CD4-positive, alpha-beta memory T cell (primary cell): ENCODE measurements at regions not wholly inside any gene's neighbourhood (a gene's known extent, or its start where the extent isn't known, plus 50 kb on each side); places are given as distances from the start of the nearest gene placed in this dataset.
"Not testable (repeated sequence)": the region's sequence is repeated elsewhere in the genome, so short reads cannot be mapped to it uniquely, and the experiment has no call there.

Source experiments
- CTCF ChIA-PET: fragments of 350-600 bp; sonication (Branson Sonifier 250); formaldehyde crosslinking; loops from one replicate; lab custom pipeline; 2021; ENCODE audit warnings: inconsistent platforms; ENCODE audit not compliant: partially characterized antibody; lab: Charles Lee
- POLR2A ChIA-PET: fragments of 350-600 bp; sonication (Branson Sonifier 250); formaldehyde crosslinking; loops from one replicate; lab custom pipeline; 2021; ENCODE audit not compliant: partially characterized antibody; lab: Charles Lee
- DNase-seq, 5 donors: peaks; one replicate each; pipeline versions ENCODE4 v3.0.0 to v3.0.0-alpha.2; 2020 to 2022; ENCODE audit warnings: mixed read lengths in 1 of 5
- H3K27ac ChIP-seq: one replicate; pipeline ENCODE4 v1.7.0; 2013; ENCODE audit warnings: low read depth, low read length
- H3K27me3 ChIP-seq: 2 replicates; pipeline ENCODE4 v1.7.0; 2013; ENCODE audit warnings: mild to moderate bottlenecking, low read length, moderate library complexity; ENCODE audit not compliant: insufficient read depth
- H3K36me3 ChIP-seq: 2 replicates; pipeline ENCODE4 v1.7.0; 2013; ENCODE audit warnings: mild to moderate bottlenecking, low read length, moderate library complexity; ENCODE audit not compliant: insufficient read depth
- H3K4me1 ChIP-seq: 2 replicates; pipeline ENCODE4 v1.7.0; 2013; ENCODE audit warnings: mild to moderate bottlenecking, low read length, moderate library complexity; ENCODE audit not compliant: insufficient read depth
- H3K4me3 ChIP-seq, 2 donors: one replicate each; pipeline ENCODE4 v1.7.0; 2013; ENCODE audit warnings: low read length in 2 of 2, mild to moderate bottlenecking in 1 of 2
- H3K9me3 ChIP-seq, 2 donors: one replicate each; pipeline ENCODE4 v1.7.0; 2013; ENCODE audit warnings: low read length in 2 of 2, control low read depth in 1 of 2; ENCODE audit not compliant: control insufficient read depth in 1 of 2
- H3K27ac Mint-ChIP-seq, 7 donors: one replicate each; pipeline ENCODE4 v1.8.0; 2020 to 2021; ENCODE audit warnings: mixed read lengths in 7 of 7, mild to moderate bottlenecking in 6 of 7, inconsistent platforms in 3 of 7, moderate library complexity in 3 of 7
- H3K27me3 Mint-ChIP-seq, 2 donors: one replicate each; pipeline ENCODE4 v1.8.0; 2020 to 2021; ENCODE audit warnings: mixed read lengths in 2 of 2
- H3K36me3 Mint-ChIP-seq, 2 donors: one replicate each; pipeline ENCODE4 v1.8.0; 2020 to 2021; ENCODE audit warnings: mixed read lengths in 2 of 2, inconsistent platforms in 1 of 2, mild to moderate bottlenecking in 1 of 2
- H3K4me1 Mint-ChIP-seq, 4 donors: one replicate each; pipeline ENCODE4 v1.8.0; 2020 to 2021; ENCODE audit warnings: mixed read lengths in 4 of 4, mild to moderate bottlenecking in 1 of 4
- H3K4me3 Mint-ChIP-seq, 8 donors: one replicate each; pipeline ENCODE4 v1.8.0; 2020 to 2021; ENCODE audit warnings: mixed read lengths in 8 of 8, mild to moderate bottlenecking in 7 of 8, moderate library complexity in 6 of 8, inconsistent platforms in 3 of 8
- H3K9me3 Mint-ChIP-seq, 8 donors: one replicate each; pipeline ENCODE4 v1.8.0; 2020 to 2021; ENCODE audit warnings: mixed read lengths in 8 of 8, mild to moderate bottlenecking in 5 of 8, inconsistent platforms in 3 of 8, moderate library complexity in 1 of 8
- intact Hi-C: fragments of 100-400 bp; cut with micrococcal nuclease; formaldehyde crosslinking; loops from one replicate; pipeline ENCODE4 v1.15.1; 2023

DNA sequence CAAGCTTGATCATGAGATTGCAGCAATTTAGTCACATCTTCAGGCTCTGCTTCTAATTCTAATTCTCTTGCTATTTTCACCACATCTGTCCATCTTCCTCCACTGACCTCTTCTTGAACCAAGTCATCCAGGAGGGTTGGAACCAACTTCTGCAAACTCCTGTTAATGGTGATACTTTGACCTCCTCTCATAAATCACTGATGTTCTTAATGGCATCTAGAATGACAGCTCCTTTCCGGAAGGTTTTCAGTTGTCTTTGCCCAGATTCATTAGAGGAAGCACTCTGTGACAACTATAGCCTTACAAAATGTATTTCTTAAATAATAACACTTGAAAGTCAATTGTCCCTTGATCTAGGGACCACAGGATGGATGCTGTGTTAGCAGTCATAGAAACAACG is 136.2 kb downstream of the IGLL1 start:
- H3K9me3 ChIP-seq, CTCF ChIA-PET, H3K36me3 Mint-ChIP-seq, H3K27me3 ChIP-seq, H3K4me1 ChIP-seq, H3K4me1 Mint-ChIP-seq, H3K4me3 ChIP-seq, POLR2A ChIA-PET, intact Hi-C loops, H3K36me3 ChIP-seq, H3K4me3 Mint-ChIP-seq, DNase-seq, H3K27ac Mint-ChIP-seq, H3K27ac ChIP-seq: not testable (repeated sequence)
- peaks cover 7 to 13% of the 10 kb centered on the region in 2 donors for H3K27me3 Mint-ChIP-seq
- peaks cover 0 to 18% (median 11%) of the 10 kb centered on the region in 8 donors for H3K9me3 Mint-ChIP-seq

DNA sequence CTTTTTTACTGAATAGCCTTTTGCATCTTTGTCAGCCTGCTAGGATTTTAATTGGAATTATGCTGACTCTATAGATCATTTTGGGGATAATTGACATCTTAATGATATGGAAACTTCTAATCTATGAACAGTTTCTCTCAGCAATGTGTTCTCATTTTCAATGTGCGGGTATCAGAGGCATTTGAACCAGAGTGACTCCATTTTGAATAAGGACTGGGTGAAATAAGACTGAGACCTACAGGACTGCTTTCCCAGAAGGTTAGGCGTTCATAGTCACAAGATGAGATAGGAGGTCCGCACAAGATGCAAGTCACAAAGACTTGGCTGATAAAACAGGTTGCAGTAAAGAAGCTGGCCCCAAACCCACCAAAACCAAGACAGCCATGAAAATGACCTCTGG is 140.5 kb downstream of the IGLL1 start:
- H3K27me3 Mint-ChIP-seq: peaks cover 9 to 15% of the 10 kb centered on the region in 2 donors
- H3K27ac ChIP-seq, POLR2A ChIA-PET, H3K9me3 ChIP-seq, CTCF ChIA-PET, H3K36me3 Mint-ChIP-seq, H3K4me1 Mint-ChIP-seq, H3K27ac Mint-ChIP-seq, H3K4me3 ChIP-seq, intact Hi-C loops, H3K4me3 Mint-ChIP-seq, H3K4me1 ChIP-seq, DNase-seq, H3K27me3 ChIP-seq, H3K36me3 ChIP-seq: not testable (repeated sequence)
- peaks cover 0 to 12% (median 2%) of the 10 kb centered on the region in 8 donors for H3K9me3 Mint-ChIP-seq

DNA sequence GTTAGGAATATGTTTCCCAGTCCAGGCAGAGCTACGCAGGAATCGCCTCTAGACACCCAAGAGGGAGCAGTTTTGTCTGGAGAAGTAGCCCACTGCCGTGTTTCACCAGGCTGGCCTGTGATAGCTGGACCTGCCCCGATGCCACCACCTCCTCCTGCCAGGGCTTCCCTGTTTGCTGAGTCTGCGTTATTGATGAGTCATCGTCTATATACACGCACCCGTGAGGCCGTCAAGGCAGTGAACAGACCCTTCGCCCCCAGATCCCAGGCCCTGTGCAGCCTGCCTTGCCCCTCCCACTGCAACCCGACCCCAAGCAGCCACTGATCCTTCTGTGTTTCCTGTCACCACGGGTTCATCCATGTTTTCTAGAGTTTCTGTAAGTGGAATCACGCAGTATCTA is 141.9 kb downstream of the IGLL1 start:
- Histone ChIP-seq H3K4me1 (no peaks in the 10 kb centered on the region), H3K36me3 (no peaks in the 10 kb centered on the region), H3K4me3 (no peak overlapping the region), H3K27ac (no peak overlapping the region), H3K9me3 (no peaks in the 10 kb centered on the region), H3K27me3 (no peaks in the 10 kb centered on the region)
- no peak for DNase-seq
- Mint-ChIP-seq H3K4me3 (peak overlapping the region in 1 of 8 donors; percentile 49), H3K27me3 (peaks cover 7 to 14% of the 10 kb centered on the region in 2 donors), H3K4me1 (peaks cover 2 to 5% (median 3%) of the 10 kb centered on the region in 4 donors), H3K9me3 (peaks cover 0 to 12% (median 2%) of the 10 kb centered on the region in 8 donors), H3K27ac (no peak overlapping the region), H3K36me3 (no peaks in the 10 kb centered on the region)
- CTCF ChIA-PET: interaction anchor here (1.1 kb wide), 1 partner anchor 156 kb away, joined by 3 read pairs; no protein-coding TSS in a partner anchor
- intact Hi-C loops: no loop called here
- POLR2A ChIA-PET: no interaction called here

DNA sequence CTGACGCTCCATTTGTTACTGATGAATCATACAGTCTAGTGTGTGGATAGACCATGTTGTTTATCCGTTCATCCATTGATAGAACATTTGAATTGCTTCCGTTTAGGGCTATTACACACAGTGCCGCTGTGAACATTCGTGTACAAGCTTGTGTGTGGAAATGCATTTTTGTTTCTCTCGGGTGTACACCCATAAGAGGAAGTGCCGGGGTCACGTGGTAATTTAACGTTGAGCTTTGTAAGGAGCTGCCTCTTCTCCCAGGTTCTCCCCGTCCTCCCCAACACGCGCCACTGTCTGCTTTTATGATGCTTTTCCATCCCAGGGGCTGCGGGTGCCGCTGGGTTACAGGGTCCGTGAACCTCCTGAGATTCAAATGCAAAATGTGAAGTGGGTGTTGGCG is 142.3 kb downstream of the IGLL1 start:
- no peaks in the 10 kb centered on the region for H3K36me3 Mint-ChIP-seq
- CTCF ChIA-PET: interaction anchor here (1.1 kb wide), 1 partner anchor 156 kb away, joined by 3 read pairs; no protein-coding TSS in a partner anchor

DNA sequence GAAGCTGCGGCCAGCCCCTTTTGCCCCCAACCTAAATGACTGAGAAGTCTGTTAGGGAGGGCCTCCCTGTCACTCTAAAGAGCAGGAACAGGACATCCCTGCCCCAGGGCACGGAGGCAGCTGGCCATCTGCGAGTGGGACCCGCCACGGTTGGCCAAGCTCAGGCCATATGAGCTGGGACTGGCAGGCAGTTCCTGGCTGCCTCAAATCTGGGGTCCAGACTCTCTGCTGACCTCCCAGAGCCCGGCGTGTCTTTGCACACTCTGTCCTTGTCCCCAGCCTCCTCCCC is 143.0 kb downstream of the IGLL1 start:
- H3K27ac ChIP-seq, POLR2A ChIA-PET, H3K4me3 Mint-ChIP-seq, H3K36me3 Mint-ChIP-seq, H3K9me3 ChIP-seq, CTCF ChIA-PET, H3K27me3 ChIP-seq, DNase-seq, intact Hi-C loops, H3K4me1 Mint-ChIP-seq, H3K4me1 ChIP-seq, H3K36me3 ChIP-seq, H3K27ac Mint-ChIP-seq, H3K4me3 ChIP-seq: not testable (repeated sequence)
- Mint-ChIP-seq H3K27me3 (peaks cover 5 to 12% of the 10 kb centered on the region in 2 donors), H3K9me3 (peaks cover 0 to 10% (median under 1%) of the 10 kb centered on the region in 8 donors)

More for the DNA sequence above, 142.3 kb downstream of the IGLL1 start:
- H3K4me1 ChIP-seq: peaks cover 4% of the 10 kb centered on the region
- H3K27ac Mint-ChIP-seq: no peak overlapping the region
- H3K27me3 Mint-ChIP-seq: peaks cover 7 to 16% of the 10 kb centered on the region in 2 donors
- no peak overlapping the region for H3K27ac ChIP-seq
- peaks cover 0 to 12% (median 2%) of the 10 kb centered on the region in 8 donors for H3K9me3 Mint-ChIP-seq
- H3K4me1 Mint-ChIP-seq: peaks cover 4 to 8% (median 6%) of the 10 kb centered on the region in 4 donors
- no peaks in the 10 kb centered on the region for H3K9me3 ChIP-seq
- DNase-seq: no peak
- intact Hi-C loops: no loop called here
- H3K36me3 ChIP-seq: no peaks in the 10 kb centered on the region
- H3K27me3 ChIP-seq: no peaks in the 10 kb centered on the region
- no peak overlapping the region for H3K4me3 Mint-ChIP-seq
- H3K4me3 ChIP-seq: no peak overlapping the region
- POLR2A ChIA-PET: no interaction called here

DNA sequence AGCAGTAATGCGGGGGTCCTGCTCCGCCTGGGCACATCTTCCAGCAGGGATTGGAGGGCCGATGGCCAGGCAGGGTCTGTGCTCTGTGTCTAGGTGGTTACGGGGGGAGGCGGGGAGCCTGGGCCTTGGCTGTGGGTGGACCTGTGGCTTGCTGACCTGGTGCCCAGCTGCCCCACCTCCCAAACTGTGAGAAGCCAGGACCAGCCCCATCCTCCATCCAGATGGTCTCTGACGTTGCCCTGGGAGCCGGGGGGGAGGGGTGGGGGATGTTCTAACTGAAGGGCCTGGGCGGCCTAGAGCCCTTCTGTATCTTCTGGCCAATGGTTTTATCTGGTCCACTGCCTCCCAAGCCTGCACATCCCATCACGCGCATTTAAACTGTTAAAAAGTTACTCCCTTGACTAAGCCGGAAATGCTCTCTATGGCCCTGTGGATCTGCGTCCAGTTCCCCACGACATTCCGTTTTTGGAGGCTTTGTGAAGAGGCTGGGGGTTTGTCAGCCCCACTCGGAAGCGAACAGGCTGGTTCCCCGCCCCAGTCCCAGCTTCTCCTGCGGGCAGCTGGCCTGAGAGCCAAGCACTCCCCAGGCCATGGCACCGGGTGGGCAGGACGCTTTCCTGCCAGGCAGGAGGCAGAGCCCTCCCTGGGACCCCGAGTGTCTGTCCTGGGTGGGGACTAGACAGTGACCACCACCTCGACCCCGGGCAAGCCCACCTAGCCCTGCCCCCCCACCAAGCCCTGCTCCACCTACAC is 143.6 kb downstream of the IGLL1 start:
- peak overlapping the region in 1 of 8 donors; percentile 15 for H3K4me3 Mint-ChIP-seq
- H3K4me3 ChIP-seq, H3K36me3 ChIP-seq, H3K27ac Mint-ChIP-seq, POLR2A ChIA-PET, CTCF ChIA-PET, H3K4me1 ChIP-seq, H3K27ac ChIP-seq, DNase-seq, H3K27me3 ChIP-seq, intact Hi-C loops, H3K9me3 ChIP-seq, H3K9me3 Mint-ChIP-seq, H3K36me3 Mint-ChIP-seq, H3K27me3 Mint-ChIP-seq: not testable (repeated sequence)
- H3K4me1 Mint-ChIP-seq: peaks cover 5 to 12% (median 6%) of the 10 kb centered on the region in 4 donors

DNA sequence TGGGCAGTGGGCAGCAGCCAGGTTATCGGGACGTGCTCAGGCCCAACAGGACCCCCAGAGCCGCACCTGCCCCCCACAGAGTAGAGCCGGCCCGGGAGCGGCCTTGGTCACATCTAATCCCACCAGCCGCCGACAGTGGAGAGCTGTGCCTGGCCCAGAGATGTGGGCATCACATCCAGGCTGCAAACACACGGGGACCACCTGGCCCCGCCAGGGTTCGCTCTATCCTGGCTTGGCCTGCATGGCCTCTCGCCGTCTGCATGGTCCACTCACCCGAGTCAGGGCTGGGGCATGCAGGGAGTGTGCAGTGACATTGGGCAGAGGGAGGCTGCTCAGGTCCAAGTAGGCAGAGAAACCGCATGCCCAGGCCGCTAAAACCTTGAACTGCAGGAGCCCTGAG is 144.9 kb downstream of the IGLL1 start:
- H3K36me3 Mint-ChIP-seq, CTCF ChIA-PET, DNase-seq, POLR2A ChIA-PET, H3K9me3 ChIP-seq, H3K36me3 ChIP-seq, intact Hi-C loops, H3K27ac ChIP-seq, H3K4me3 Mint-ChIP-seq, H3K27me3 ChIP-seq, H3K4me1 ChIP-seq, H3K9me3 Mint-ChIP-seq, H3K27ac Mint-ChIP-seq, H3K4me3 ChIP-seq: not testable (repeated sequence)
- Mint-ChIP-seq H3K27me3 (peaks cover 5 to 10% of the 10 kb centered on the region in 2 donors), H3K4me1 (peaks cover 5 to 13% (median 6%) of the 10 kb centered on the region in 4 donors)
